NCI-H774 (cell line): ENCODE measurements at regions not wholly inside any gene's neighbourhood (a gene's known extent, or its start where the extent isn't known, plus 50 kb on each side); places are given as distances from the start of the nearest gene placed in this dataset.
"Not testable (repeated sequence)": the region's sequence is repeated elsewhere in the genome, so short reads cannot be mapped to it uniquely, and the experiment has no call there.

Experiments used
- DNase-seq: peaks from one replicate; lab custom pipeline; 2025; lab: John Stamatoyannopoulos, UW

- no peak for DNase-seq
These were observed 391.9 kb downstream of the PTPRU start for GRCh38 chr1:29628190-29628589.

GRCh38 chr1:29626726-29627125 is 390.4 kb downstream of the PTPRU start:
- DNase-seq = no peak

GRCh38 chr1:29626066-29626465 is 389.7 kb downstream of the PTPRU start:
- DNase-seq = no peak

GRCh38 chr1:29625084-29625420 is 388.7 kb downstream of the PTPRU start:
- no peak for DNase-seq

GRCh38 chr1:29624320-29625083 is 388.2 kb downstream of the PTPRU start:
- no peak for DNase-seq

- no peak for DNase-seq
These were observed 387.2 kb downstream of the PTPRU start for GRCh38 chr1:29623501-29623900.

- DNase-seq = no peak
These were observed 385.6 kb downstream of the PTPRU start for GRCh38 chr1:29621826-29622435.

- DNase-seq = no peak
These were observed 384.3 kb downstream of the PTPRU start for GRCh38 chr1:29620631-29621030.

- DNase-seq = no peak
These were observed 370.9 kb downstream of the PTPRU start for GRCh38 chr1:29607236-29607635.

GRCh38 chr1:29604796-29605195 is 368.5 kb downstream of the PTPRU start:
- not testable (repeated sequence) for DNase-seq

- no peak for DNase-seq
These were observed 367.3 kb downstream of the PTPRU start for GRCh38 chr1:29603622-29604021.

GRCh38 chr1:29602203-29602602 is 365.9 kb downstream of the PTPRU start:
- no peak for DNase-seq

- DNase-seq = no peak
These were observed 364.7 kb downstream of the PTPRU start for GRCh38 chr1:29601021-29601420.

- DNase-seq = no peak
These were observed 363.5 kb downstream of the PTPRU start for GRCh38 chr1:29599826-29600225.

GRCh38 chr1:29599071-29599470 is 362.7 kb downstream of the PTPRU start:
- DNase-seq = no peak

- DNase-seq = no peak
These were observed 361.5 kb downstream of the PTPRU start for GRCh38 chr1:29597861-29598260.

GRCh38 chr1:29593601-29594382 is 357.5 kb downstream of the PTPRU start:
- no peak for DNase-seq

- no peak for DNase-seq
These were observed 356.4 kb downstream of the PTPRU start for GRCh38 chr1:29592731-29593130.

- DNase-seq = no peak
These were observed 355.9 kb downstream of the PTPRU start for GRCh38 chr1:29592261-29592615.

- no peak for DNase-seq
These were observed 355.4 kb downstream of the PTPRU start for GRCh38 chr1:29591601-29592260.

- no peak for DNase-seq
These were observed 354.6 kb downstream of the PTPRU start for GRCh38 chr1:29590583-29591565.
